Stimulated activated CD8-positive, alpha-beta memory T cell treated with anti-CD3 and anti-CD28 coated beads, Interleukin-4, amount 100 ng/mL, for 1 hour (primary cell): ENCODE measurements at regions not wholly inside any gene's neighbourhood (a gene's known extent, or its start where the extent isn't known, plus 50 kb on each side); places are given as distances from the start of the nearest gene placed in this dataset.

Source experiments
- DNase-seq, 2 donors: peaks; one replicate each; pipeline ENCODE4 v3.0.0-alpha.2; 2020; ENCODE audit warnings: low read depth in 2 of 2, low spot score in 1 of 2

DNA sequence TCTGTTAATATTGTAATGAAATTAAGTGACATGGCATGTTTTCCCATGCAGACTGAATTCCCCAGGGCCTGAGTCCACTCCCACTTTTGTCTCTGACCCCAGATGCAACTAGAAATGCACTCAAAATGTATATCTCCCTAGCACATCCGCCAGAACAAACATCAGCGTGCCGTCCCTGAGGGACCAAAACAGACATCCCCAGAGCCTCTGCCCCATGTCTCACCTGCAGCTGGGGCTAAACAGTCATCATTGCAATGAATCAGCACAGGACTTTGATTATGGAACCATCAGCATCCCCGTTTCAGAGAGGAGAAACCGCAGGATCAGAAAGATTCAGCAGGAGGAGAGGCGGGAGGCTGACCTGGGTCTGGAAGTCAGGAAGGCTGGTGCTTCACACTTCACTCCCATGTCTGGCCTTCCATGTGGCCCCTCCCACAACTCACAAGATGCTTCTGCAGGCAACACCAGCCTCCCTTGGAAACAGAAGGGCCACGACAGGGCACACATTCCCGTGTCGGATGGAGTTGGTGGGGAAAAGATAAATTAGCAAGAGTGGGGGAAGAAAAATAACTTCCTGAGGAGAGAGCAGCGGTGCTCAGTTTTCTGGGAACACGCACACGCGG is 130.6 kb upstream of the VSTM2B start:
- no peak for DNase-seq

DNA sequence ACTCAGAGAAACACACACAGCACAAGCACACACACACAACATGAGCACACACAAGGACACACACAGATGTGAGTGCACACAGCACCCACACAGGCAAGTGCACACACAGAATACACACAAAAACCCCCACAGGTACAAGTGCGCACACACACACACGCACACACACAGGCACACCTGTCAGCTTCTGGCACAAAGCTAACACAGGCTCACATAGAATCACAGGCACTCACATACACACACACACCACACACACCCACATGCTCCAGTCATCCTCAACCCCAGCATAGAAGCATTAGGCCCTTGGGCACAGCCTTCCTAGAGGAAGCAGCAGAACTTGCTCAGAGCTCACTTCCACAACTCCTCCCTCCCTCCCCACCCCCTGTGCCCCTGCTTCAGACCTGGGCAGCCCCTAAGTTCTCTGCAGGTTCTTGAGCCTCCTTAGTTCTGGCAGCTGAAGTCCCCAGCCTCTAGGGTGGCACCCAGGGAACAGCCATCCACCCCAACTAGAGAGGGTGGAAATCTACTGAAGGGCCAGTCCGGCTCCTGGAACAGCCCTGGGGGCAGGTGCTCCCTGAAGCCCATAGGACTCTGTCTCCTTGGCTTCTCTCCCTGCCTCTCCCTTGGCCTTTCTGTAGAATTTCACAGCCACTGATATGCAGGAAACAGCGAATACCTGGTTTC is 129.9 kb upstream of the VSTM2B start:
- DNase-seq, result no peak

GRCh38 chr19:29396925-29397324 is 128.9 kb upstream of the VSTM2B start:
- no peak for DNase-seq

DNA sequence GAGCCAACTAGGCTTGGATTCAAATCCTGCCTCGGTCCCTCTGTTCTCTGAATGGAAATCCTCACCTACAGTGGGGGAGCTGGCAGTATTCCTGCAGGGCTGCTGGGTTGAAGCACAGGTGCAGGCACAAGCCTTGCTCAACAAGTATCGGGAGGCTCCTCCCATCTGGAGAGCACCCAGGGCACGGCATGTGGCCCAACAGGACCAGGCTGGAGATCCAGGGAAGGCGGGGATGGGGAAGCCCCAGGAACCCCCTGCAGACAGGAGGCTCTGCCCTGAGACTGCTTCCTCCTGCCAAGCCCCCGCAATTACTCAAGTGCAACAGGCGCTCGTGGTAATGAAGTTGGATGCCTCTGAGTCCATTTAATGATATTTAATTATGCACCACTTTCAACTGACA is 128.0 kb upstream of the VSTM2B start:
- no peak for DNase-seq

GRCh38 chr19:29399804-29400203 is 126.0 kb upstream of the VSTM2B start:
- DNase-seq, result no peak

DNA sequence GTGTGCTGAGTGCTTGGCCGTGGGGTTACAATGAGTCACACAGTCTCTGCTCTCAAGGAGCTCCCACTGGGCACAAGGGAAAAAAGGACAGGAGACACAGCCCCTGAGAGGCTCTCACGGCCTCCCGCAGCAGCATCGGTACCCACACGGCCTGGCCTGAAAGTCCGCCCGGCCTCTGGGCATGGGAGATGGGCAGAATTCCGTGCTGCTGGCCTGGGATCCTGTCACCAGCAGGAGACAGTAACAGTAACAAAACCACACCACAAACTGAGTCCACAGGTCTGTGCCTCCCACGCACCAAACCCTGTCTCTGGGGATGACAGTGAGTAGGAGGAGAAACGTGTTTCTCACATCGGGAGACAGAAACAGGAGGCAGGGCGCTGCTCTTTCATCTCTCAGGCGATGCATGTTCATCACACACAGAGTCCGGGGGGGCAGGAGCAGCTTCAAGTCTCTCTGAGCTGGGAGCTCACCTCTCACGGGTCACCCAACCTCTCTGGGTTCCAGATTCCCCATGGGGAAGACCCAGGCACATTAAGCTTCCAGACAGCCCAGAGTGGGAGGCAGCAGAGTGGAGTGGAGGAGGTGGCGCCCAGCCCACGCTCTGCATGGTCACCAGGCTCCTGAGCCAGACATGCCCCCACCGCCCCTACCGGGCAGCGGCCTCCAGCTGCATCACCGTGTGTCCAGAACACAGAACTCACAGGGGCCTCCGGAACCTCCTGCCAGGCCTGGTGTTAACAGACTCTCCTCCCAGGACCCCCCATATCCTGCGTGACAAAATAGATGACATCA is 124.7 kb upstream of the VSTM2B start:
- no peak for DNase-seq

DNA sequence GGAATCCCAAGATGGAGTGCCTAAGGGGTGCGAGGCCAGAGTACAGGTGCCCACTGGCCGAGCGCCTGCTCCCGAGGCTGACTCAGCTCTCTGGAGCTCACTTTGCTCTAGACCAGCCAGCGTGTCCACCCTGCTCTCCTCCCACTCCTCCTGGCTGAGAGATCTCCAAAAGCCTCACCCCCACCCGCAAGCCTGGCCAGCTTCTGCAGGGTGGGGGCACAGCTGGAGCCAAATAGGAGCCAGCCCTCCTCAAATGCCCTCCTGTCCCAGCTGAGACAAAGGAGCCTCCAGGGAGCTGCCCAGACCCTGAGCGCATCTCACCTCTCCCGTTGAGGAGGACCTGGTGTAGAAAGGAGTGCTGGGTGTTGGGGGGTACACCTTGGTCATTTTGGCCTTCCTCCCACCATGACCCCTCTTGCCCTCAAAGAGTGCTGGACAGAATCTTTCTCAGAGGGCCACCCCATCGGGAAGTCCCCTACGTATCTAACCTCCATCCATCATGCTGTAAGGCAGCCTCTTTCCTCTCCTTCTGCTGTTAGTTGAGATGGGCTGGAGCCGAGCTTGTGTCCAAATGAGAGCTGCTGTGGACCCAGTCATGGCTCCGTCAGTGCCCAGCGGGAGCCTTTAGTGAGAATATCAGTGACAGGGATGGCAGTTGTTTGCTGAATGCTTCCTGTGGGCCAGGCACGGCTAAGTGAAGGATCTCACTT is 123.9 kb upstream of the VSTM2B start:
- DNase-seq, result no peak

DNA sequence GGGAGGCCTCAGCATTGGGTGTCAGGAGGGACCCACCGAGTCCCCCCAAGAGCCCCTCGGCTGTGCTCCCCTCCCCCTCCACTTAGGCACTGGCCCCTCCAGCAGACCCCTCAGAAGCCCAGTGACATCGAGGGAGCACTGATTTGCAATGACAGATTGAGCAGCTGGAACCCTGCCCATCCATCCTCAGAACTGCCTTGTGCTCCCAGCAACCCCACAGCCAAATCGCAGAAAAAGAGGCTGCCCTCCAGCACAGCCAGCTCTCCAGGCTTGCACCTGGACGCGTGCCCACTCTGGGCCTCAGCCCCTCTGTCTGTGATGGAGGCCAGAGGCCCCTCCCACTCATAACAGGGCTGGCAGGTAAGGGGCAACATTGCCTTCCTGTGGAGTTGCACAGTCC is 123.2 kb upstream of the VSTM2B start:
- DNase-seq, result no peak

GRCh38 chr19:29404015-29404414 is 121.8 kb upstream of the VSTM2B start:
- DNase-seq, result no peak

- no peak for DNase-seq
These were observed 120.7 kb upstream of the VSTM2B start for GRCh38 chr19:29404951-29405727.

DNA sequence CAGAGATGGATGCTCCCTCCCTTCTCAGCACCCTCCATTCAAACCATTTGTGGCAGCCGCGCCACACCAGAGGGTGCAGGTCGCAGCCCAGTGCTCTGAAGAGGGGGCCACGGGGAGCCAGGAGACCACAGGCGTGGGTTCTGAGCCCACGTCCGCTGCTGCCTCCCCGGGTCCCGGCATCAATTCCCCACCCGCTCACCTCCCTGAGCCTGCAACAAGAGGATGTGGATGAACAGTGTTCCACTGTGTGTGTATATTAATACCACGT is 120.1 kb upstream of the VSTM2B start:
- DNase-seq, result no peak

GRCh38 chr19:29409076-29409862 is 116.5 kb upstream of the VSTM2B start:
- no peak for DNase-seq

- DNase-seq, result no peak
These were observed 115.2 kb upstream of the VSTM2B start for GRCh38 chr19:29410601-29411000.

- DNase-seq, result no peak
These were observed 114.6 kb upstream of the VSTM2B start for GRCh38 chr19:29411113-29411581.

GRCh38 chr19:29413435-29413834 is 112.4 kb upstream of the VSTM2B start:
- no peak for DNase-seq

- no peak for DNase-seq
These were observed 110.3 kb upstream of the VSTM2B start for GRCh38 chr19:29415507-29415906.

GRCh38 chr19:29417048-29417447 is 108.7 kb upstream of the VSTM2B start:
- DNase-seq, result no peak

GRCh38 chr19:29418201-29418600 is 107.6 kb upstream of the VSTM2B start:
- DNase-seq, result no peak

DNA sequence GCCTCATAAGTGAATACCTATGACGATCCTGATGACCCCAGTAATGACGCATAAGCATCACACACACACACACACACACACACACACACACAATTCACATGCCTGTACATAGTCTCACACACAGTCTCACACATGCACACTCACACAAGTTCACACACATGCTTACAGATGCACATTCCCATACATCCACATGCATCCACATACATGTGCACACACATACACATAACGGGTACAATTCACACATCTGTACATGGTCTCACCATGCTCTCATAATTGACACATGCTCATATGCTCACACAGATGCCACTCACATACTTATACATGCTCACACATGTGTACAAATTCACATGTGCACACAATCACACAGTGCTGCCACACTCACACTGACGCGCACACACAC is 105.7 kb upstream of the VSTM2B start:
- no peak for DNase-seq

- DNase-seq, result no peak
These were observed 105.2 kb upstream of the VSTM2B start for GRCh38 chr19:29420482-29421195.
